HG03460 (cell line): ENCODE measurements at regions not wholly inside any gene's neighbourhood (a gene's known extent, or its start where the extent isn't known, plus 50 kb on each side); places are given as distances from the start of the nearest gene placed in this dataset.

Source experiments
- ATAC-seq: cut with Tn5 transposase; IDR thresholded peaks from one replicate; pipeline ENCODE4 v1.9.1; 2021; ENCODE audit not compliant: unreplicated experiment

DNA sequence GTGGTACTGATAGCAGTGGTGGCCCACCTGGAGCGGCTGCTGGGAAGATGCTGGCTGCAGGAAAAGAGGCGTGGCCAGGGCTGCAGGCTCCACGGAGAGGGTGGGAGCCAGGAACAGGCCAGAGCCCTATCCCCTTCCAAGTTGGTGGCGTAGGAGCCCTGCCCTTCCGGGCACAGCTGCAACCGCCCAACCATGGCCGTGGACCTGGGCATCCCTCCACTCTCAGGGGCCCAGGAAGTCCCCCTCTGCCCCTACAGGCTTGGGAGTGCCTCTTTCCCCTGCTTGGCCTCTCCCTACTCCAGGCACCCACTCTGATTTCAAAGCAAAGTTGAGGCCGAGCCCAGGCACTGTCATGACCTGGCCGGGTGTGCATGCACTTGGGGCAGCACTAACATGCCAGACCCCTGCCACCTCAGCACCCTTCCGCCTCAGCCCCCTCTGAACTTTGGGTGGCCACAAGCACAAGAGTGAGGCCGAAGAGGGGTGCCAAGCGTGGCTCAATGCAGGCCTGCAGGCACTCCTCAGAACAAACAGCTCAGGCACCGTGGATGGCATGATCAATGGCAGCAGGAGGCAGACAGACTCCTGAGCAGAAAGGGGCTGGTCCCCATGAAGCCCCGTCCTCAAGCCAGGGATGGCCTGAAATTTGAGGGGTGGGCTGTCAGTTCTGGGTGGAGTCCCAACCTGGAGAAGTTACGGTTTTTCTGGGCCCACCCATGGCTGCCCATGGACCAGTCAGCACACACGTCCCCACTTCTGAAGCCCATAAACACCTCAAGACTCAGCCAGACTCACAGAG, 164.9 kb upstream of the PRNP start:
- ATAC-seq = no peak

DNA sequence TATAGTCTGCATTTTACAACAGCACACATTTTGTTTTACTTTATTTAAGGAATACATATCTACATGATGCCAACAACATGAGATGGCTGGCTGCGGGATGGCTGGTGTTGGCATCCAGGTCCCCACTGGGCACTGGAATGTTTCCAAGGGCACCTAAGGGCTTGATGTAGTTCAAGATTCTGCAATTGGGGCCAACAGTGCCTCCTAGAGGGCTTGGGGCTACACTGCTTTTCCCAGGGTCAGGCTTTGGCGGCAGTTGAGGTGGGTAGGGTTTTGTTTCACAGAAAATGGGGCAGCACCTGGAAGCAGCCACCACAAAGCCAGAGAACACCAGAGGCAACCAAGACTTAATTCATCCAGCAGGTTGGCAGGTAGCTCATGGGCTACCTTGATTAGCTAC, 166.7 kb upstream of the PRNP start:
- ATAC-seq = no peak

DNA sequence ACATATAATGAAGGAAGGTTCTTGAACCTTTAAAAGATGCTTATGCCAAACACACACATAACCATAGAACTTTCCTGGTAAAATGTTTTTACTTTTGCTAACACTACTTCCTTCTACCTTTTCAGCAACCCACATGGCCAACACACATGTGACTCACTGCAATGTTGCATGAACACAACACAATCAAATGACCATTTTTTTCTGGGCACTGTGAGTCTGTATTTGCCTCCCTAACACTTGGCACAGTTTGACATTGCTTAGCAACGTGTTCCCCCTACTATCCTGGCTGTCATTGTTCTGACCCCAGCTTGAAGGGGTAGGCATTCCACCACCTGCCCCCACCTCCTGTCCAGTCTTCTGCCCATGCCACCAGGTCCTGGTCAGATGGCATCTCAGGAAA, 169.4 kb upstream of the PRNP start:
- no peak for ATAC-seq

DNA sequence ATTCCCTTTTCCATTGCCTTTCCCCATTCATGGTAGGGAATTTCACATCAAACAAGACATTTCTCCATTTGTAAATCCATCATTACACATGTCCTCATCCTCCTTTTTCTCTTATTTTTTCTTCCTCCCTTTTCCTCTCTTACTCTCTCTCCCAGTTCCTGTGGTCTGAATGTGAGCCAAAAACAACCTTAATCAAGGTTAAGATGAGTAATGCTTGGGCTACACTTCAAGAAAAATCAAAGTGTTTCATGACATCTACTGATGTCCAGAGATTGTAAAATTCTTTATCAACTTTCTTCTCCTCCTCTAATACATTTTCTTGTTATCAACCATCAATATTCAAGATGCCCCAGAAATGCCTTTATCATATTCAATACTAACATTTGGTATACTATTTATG, 172.5 kb upstream of the PRNP start:
- ATAC-seq = no peak

- no peak for ATAC-seq
These were observed 173.2 kb upstream of the PRNP start for GRCh38 chr20:4512891-4513550.

- ATAC-seq = no peak
These were observed 174.5 kb upstream of the PRNP start for GRCh38 chr20:4511776-4512175.

GRCh38 chr20:4509825-4510522, 176.3 kb upstream of the PRNP start:
- ATAC-seq = no peak

GRCh38 chr20:4508773-4509172, 177.5 kb upstream of the PRNP start:
- no peak for ATAC-seq

DNA sequence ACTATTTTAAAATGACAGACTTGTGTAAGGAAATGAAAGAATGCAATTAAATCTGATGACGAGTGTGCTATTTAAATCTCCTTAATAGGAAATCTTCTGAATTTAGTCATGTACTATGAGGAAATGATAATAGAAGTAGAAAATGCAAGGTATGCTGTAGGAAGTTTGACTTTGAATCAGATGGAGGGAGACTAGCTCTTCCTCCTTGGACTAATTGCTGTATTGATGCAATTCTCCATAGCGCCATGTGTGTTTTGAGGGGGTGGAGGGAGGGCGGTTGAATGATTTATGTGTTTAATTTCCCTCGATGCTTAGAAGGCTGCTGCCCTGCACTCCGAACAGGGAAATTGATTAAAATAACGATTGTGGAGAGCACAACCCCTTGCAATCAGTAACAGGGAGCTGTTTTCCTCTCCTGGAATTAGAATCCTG, 179.0 kb upstream of the PRNP start:
- ATAC-seq = no peak

DNA sequence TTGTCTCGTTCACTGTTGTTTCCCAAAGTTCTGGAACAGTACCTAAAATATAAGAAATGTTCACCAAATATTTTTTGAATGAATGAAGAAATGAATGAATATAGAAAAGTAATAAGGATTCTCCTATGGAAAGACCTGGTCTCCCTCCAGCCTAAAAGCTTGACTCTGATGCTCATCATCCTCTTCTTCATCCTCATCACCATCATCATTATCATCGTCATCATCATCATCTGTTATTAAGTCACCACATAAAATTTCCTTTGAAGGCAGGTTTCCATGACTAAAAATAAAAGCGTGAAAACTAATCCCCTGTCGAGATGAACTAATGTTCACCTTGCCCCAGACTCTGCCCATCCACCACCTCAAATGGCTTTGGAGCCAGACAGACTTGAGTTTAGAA, 181.4 kb upstream of the PRNP start:
- ATAC-seq = no peak

- no peak for ATAC-seq
These were observed 183.5 kb upstream of the PRNP start for GRCh38 chr20:4502756-4503155.

DNA sequence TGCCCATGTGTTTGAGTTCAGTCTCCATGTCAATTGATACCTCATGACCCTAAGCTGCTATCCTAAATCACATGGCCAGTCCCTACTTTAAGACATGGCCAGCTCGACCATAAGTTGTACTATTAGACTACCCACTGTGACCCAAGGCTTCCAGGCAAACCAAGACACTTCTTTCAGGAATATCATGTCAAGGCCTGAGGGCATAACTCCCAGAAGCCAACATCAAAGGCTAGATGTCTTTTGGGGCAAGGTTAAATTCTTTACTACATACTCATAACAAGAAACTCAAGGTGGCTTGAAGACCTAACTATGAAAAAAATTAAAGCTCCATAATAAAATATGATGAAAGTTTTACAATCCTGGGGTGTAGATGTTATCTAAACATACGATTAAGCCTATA, 192.9 kb upstream of the PRNP start:
- no peak for ATAC-seq

DNA sequence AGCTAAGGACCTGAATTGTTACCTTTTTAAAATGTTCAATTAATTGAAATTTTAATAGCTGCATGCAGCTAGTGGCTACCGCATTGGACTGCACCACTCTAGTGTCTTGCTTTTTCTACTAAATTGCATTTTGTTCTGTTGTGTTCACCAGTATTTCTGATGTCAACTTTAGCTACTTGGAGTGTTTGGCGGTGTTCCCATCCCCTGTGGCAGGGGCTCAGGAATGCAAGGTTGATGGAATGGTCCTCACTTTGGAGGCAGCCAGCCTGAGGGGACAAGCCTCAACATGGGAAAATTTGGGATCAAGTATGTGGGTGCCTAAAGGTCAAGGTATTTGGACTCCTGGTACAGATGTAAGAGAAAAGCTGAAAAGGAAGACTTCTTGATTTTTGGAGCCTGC, 194.6 kb upstream of the PRNP start:
- ATAC-seq = no peak

GRCh38 chr20:4490606-4491280, 195.5 kb upstream of the PRNP start:
- ATAC-seq = no peak

- no peak for ATAC-seq
These were observed 196.2 kb upstream of the PRNP start for GRCh38 chr20:4490045-4490444.

DNA sequence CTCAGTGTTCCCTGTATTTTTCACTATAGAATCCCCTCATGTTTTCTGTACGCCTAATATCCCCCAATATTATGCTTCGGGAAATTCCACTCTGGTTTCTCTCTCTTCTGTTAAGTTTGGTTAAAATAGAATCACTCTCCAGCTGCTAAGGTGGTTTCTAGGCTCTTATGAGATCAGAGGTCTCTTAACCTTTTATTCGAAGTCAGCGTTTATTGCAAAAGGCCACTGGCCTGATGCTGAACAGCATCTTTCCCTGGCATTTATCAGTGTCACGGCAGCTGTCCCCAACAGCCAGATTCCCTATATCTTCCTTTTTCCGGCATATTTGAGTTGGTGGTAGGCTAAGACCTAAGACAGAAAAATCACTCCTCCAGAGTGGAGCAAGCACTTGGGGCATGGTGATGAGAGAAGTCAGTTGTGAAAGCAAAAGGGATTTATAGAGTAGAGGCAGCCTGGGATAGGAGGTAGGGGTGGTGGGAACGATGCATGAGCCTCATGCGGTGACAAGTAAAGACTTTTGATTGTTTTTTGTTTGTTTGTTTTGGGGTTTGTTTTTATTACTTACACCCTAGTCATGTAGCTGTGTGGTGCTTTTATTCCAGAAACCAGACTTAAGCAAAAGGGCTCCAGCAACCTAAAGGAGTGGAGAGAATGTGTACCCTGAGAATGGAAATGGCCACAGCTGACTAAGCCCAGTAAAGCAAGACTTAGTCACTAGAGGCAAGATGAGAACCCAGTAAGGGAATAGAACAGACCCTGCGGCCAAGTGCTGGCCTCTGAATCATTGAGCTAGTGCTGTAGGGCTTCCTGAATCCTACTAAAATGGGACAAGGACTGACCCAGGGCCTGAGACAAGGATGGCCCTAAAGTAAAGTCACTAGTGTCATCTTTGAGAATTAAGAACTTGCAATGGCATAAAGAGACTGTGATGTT, 197.6 kb upstream of the PRNP start:
- ATAC-seq = no peak

DNA sequence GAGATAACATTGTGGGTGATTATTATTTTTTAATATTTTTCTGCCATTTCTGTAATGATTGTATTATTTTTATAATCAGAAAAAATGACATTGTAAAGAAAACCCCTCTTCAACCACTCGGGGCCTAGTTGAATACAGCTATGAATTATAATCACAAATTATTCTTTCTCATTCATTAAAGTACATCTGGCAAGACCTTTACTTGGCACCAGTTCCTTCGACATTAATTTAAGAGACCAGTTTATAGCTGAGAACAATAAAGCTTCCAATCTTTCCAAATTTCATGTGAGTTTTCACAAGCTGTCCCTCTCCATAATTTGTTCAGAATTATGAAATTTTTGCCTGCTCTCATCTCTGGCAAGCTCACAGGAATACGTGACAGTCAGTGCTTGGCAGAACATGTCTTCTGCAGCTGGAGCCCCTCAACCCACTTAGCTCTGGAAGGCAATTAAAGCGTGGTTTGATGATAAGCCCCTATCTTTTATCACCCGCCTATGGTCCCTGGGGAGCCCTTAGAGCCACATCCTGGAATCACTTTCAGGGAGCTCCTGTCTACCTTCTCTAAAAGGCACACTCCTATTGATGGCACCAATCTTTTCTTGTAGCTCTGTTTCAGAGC, 201.8 kb upstream of the PRNP start:
- no peak for ATAC-seq

DNA sequence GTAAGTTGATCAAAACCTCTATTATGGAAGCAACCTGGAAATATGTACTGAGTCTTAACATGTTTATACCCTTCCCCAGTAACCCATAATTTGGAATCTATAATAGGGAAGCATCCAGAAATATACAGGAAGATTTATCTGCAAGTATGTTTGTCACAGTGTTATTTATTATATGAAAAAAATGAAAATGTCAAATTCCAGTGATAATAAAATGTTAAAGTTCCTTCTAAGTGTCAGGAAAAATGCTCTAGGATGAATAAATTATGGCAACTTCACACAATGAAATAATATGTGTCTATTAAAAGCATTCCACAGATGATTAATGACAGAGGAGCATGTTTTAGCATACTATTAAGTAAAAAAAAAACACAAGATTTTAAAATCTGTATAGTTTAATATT, 202.3 kb upstream of the PRNP start:
- no peak for ATAC-seq

- no peak for ATAC-seq
These were observed 202.8 kb upstream of the PRNP start for GRCh38 chr20:4483486-4483885.

GRCh38 chr20:4480104-4480503, 206.2 kb upstream of the PRNP start:
- ATAC-seq = no peak
